EH (cell line): ENCODE measurements at regions not wholly inside any gene's neighbourhood (a gene's known extent, or its start where the extent isn't known, plus 50 kb on each side); places are given as distances from the start of the nearest gene placed in this dataset.

Experiments used
- DNase-seq: peaks from one replicate; pipeline ENCODE4 v3.0.0-alpha.2; 2015; ENCODE audit warnings: low read depth

GRCh38 chr18:51943281-51943680 is 396.7 kb upstream of the DCC start:
- DNase-seq = no peak

- DNase-seq = no peak
These were observed 393.1 kb upstream of the DCC start for GRCh38 chr18:51946946-51947345.

- DNase-seq = no peak
These were observed 387.2 kb upstream of the DCC start for GRCh38 chr18:51952844-51953243.

GRCh38 chr18:51953521-51953920 is 386.5 kb upstream of the DCC start:
- no peak for DNase-seq

- DNase-seq = no peak
These were observed 384.9 kb upstream of the DCC start for GRCh38 chr18:51955136-51955535.

GRCh38 chr18:51957001-51957400 is 383.0 kb upstream of the DCC start:
- no peak for DNase-seq

- DNase-seq = no peak
These were observed 359.9 kb upstream of the DCC start for GRCh38 chr18:51980101-51980500.

GRCh38 chr18:51988277-51988676 is 351.7 kb upstream of the DCC start:
- DNase-seq = no peak

- DNase-seq = no peak
These were observed 342.9 kb upstream of the DCC start for GRCh38 chr18:51997129-51997528.

GRCh38 chr18:51998066-51998465 is 341.9 kb upstream of the DCC start:
- no peak for DNase-seq

GRCh38 chr18:51998711-51999110 is 341.3 kb upstream of the DCC start:
- DNase-seq = no peak

GRCh38 chr18:51999351-51999750 is 340.6 kb upstream of the DCC start:
- no peak for DNase-seq

- no peak for DNase-seq
These were observed 339.6 kb upstream of the DCC start for GRCh38 chr18:52000435-52000834.

GRCh38 chr18:52001106-52001505 is 338.9 kb upstream of the DCC start:
- DNase-seq = no peak

GRCh38 chr18:52002600-52002999 is 337.4 kb upstream of the DCC start:
- DNase-seq = no peak

- DNase-seq = no peak
These were observed 332.9 kb upstream of the DCC start for GRCh38 chr18:52007105-52007504.

GRCh38 chr18:52008330-52008729 is 331.7 kb upstream of the DCC start:
- no peak for DNase-seq

GRCh38 chr18:52008736-52009135 is 331.3 kb upstream of the DCC start:
- no peak for DNase-seq

- DNase-seq = no peak
These were observed 330.0 kb upstream of the DCC start for GRCh38 chr18:52009958-52010357.

- DNase-seq = no peak
These were observed 293.9 kb upstream of the DCC start for GRCh38 chr18:52045946-52046675.

- no peak for DNase-seq
These were observed 293.2 kb upstream of the DCC start for GRCh38 chr18:52046842-52047241.

GRCh38 chr18:52054324-52054723 is 285.7 kb upstream of the DCC start:
- no peak for DNase-seq

GRCh38 chr18:52060607-52061304 is 279.2 kb upstream of the DCC start:
- DNase-seq = no peak

GRCh38 chr18:52063923-52064322 is 276.1 kb upstream of the DCC start:
- no peak for DNase-seq
